ENCODE measurements at regions not wholly inside any gene's neighbourhood (a gene's known extent, or its start where the extent isn't known, plus 50 kb on each side); places are given as distances from the start of the nearest gene placed in this dataset.

GRCh38 chr15:77769700-77770099 lies 137.0 kb upstream of the LINGO1 start (continued):
- TF ChIP-seq CHD7 (IDR thresholded peaks at IDR 0.05; ENCODE audit: insufficient replicate concordance, low read length) (no peak), TAF7 (optimal IDR thresholded peaks at IDR 0.05; ENCODE audit: borderline replicate concordance, low read depth, low read length) (no peak), SRF (IDR thresholded peaks at IDR 0.05; ENCODE audit: low read depth, low read length) (no peak), SP4 (IDR thresholded peaks at IDR 0.05; ENCODE audit: low read length) (no peak), SIRT6 (IDR thresholded peaks at IDR 0.05; ENCODE audit: low read length) (no peak), CEBPB (IDR thresholded peaks at IDR 0.05; ENCODE audit: low read depth, low read length) (no peak), MAX (IDR thresholded peaks at IDR 0.05) (no peak), KDM4A (IDR thresholded peaks at IDR 0.05; ENCODE audit: low read depth, low read length, severe bottlenecking) (no peak), SIN3A (conservative IDR thresholded peaks at IDR 0.05 in 1 of 2, IDR thresholded peaks at IDR 0.05 in 1 of 2; ENCODE audit: low read depth in 1 of 2, low read length in 2 of 2) (no peak), E2F6 (IDR thresholded peaks at IDR 0.05) (no peak), YY1 (IDR thresholded peaks at IDR 0.05; ENCODE audit: low read depth, low read length) (no peak), RXRA (IDR thresholded peaks at IDR 0.05; ENCODE audit: insufficient read depth, low read depth, low read length) (no peak)

Measured in H1 (cell line).